GM23338 (cell line): ENCODE measurements at regions not wholly inside any gene's neighbourhood (a gene's known extent, or its start where the extent isn't known, plus 50 kb on each side); places are given as distances from the start of the nearest gene placed in this dataset.
"Not testable (repeated sequence)": the region's sequence is repeated elsewhere in the genome, so short reads cannot be mapped to it uniquely, and the experiment has no call there.

Experiments
- ATAC-seq: fragments of 200-7000 bp; cut with Tn5 transposase; 3 replicates; pipeline ENCODE4 v1.9.1; 2020
- DNase-seq: peaks from one replicate; pipeline ENCODE4 v3.0.0-alpha.2; 2015; ENCODE audit warnings: low spot score
- H2AFZ ChIP-seq: fragments of 200-600 bp; sonication (generic); 2 replicates; pipeline ENCODE4 v1.8.0; 2016; ENCODE audit warnings: antibody characterized with exemption, mild to moderate bottlenecking, moderate library complexity
- H3F3A ChIP-seq: fragments of 200-600 bp; sonication (generic); replicated peaks from 2 replicates; pipeline ENCODE4 v1.8.0; 2017; ENCODE audit warnings: antibody characterized with exemption, mixed run types, low read depth
- H3K27ac ChIP-seq: fragments of 200-600 bp; sonication (generic); 2 replicates; pipeline ENCODE4 v1.6.1; 2016; ENCODE audit warnings: low read depth
- H3K27me3 ChIP-seq: fragments of 200-600 bp; sonication (generic); 2 replicates; pipeline ENCODE4 v1.8.0; 2016; ENCODE audit warnings: mild to moderate bottlenecking, mixed run types, moderate library complexity; ENCODE audit not compliant: insufficient read depth
- H3K36me3 ChIP-seq: fragments of 200-600 bp; sonication (generic); 2 replicates; pipeline ENCODE4 v1.8.0; 2016; ENCODE audit warnings: mild to moderate bottlenecking; ENCODE audit not compliant: insufficient read depth
- H3K4me1 ChIP-seq: fragments of 200-600 bp; sonication (generic); 2 replicates; pipeline ENCODE4 v1.8.0; 2016; ENCODE audit warnings: mild to moderate bottlenecking, moderate library complexity; ENCODE audit not compliant: insufficient read depth
- H3K4me2 ChIP-seq: fragments of 200-600 bp; sonication (generic); 2 replicates; pipeline ENCODE4 v1.7.1; 2017; ENCODE audit warnings: mixed run types
- H3K4me3 ChIP-seq: fragments of 200-600 bp; sonication (generic); 2 replicates; pipeline ENCODE4 v1.6.1; 2016; ENCODE audit warnings: mixed run types
- H3K79me2 ChIP-seq: fragments of 200-600 bp; sonication (generic); replicated peaks from 2 replicates; pipeline ENCODE4 v1.8.0; 2017; ENCODE audit warnings: mild to moderate bottlenecking; ENCODE audit not compliant: insufficient read depth
- H3K9me2 ChIP-seq: fragments of 200-600 bp; sonication (generic); 2 replicates; pipeline ENCODE4 v1.8.0; 2017; ENCODE audit not compliant: insufficient read depth
- H4K20me1 ChIP-seq: fragments of 200-600 bp; sonication (generic); replicated peaks from 2 replicates; pipeline ENCODE4 v1.8.0; 2017; ENCODE audit warnings: mild to moderate bottlenecking; ENCODE audit not compliant: insufficient read depth
- H3K27ac Mint-ChIP-seq: 2 replicates; pipeline ENCODE4 v1.8.0; 2020; ENCODE audit warnings: inconsistent platforms, mild to moderate bottlenecking, moderate library complexity, mixed read lengths
- H3K27me3 Mint-ChIP-seq: 3 replicates; pipeline ENCODE4 v1.8.0; 2022; ENCODE audit warnings: low read depth, mild to moderate bottlenecking, moderate library complexity, mixed read lengths, inconsistent platforms; ENCODE audit not compliant: insufficient read depth, poor library complexity
- H3K36me3 Mint-ChIP-seq: 3 replicates; pipeline ENCODE4 v1.8.0; 2021; ENCODE audit warnings: low read depth, mild to moderate bottlenecking, inconsistent platforms, moderate library complexity, mixed read lengths
- H3K4me1 Mint-ChIP-seq: 3 replicates; pipeline ENCODE4 v1.8.0; 2020; ENCODE audit warnings: mild to moderate bottlenecking, inconsistent platforms, mixed read lengths
- H3K4me3 Mint-ChIP-seq: 3 replicates; pipeline ENCODE4 v1.8.0; 2021; ENCODE audit warnings: moderate library complexity, mild to moderate bottlenecking, inconsistent platforms, mixed read lengths
- H3K9me3 Mint-ChIP-seq: 3 replicates; pipeline ENCODE4 v1.8.0; 2020; ENCODE audit warnings: moderate library complexity, mild to moderate bottlenecking, inconsistent platforms, mixed read lengths
- CREB1 ChIP-seq: fragments of 250-450 bp; sonication (Bioruptor Pico); IDR thresholded peaks from 2 replicates; pipeline ENCODE4 v1.5.0; 2020; ENCODE audit warnings: low read depth, mild to moderate bottlenecking, moderate library complexity
- EZH2 ChIP-seq: fragments of 200-600 bp; sonication (generic); IDR thresholded peaks from one replicate; pipeline ENCODE4 v1.8.0; 2017; ENCODE audit warnings: antibody characterized with exemption, mild to moderate bottlenecking, low read depth; ENCODE audit not compliant: unreplicated experiment
- EZH2phosphoT487 ChIP-seq: fragments of 200-600 bp; sonication (generic); IDR thresholded peaks from one replicate; pipeline ENCODE4 v1.8.1; 2018; ENCODE audit warnings: antibody characterized with exemption; ENCODE audit not compliant: unreplicated experiment
- JUNB ChIP-seq: IDR thresholded peaks from one replicate; pipeline ENCODE4 v1.6.1; 2016; ENCODE audit warnings: antibody characterized with exemption; ENCODE audit not compliant: unreplicated experiment
- NANOG ChIP-seq: IDR thresholded peaks from 2 replicates; pipeline ENCODE4 v1.6.1; 2016; ENCODE audit warnings: antibody characterized with exemption, borderline replicate concordance
- STAT1 ChIP-seq: IDR thresholded peaks from one replicate; pipeline ENCODE4 v1.6.1; 2016; ENCODE audit warnings: antibody characterized with exemption; ENCODE audit not compliant: unreplicated experiment
- ZNF114 ChIP-seq: fragments of 250-450 bp; sonication (Bioruptor Pico); IDR thresholded peaks from 2 replicates; pipeline ENCODE4 v1.5.0; 2020; ENCODE audit warnings: mild to moderate bottlenecking, moderate library complexity
- ZNF331 ChIP-seq: fragments of 250-450 bp; sonication (Bioruptor Pico); IDR thresholded peaks from 2 replicates; pipeline ENCODE4 v1.5.0; 2020; ENCODE audit warnings: low read depth, mild to moderate bottlenecking, moderate library complexity
- TF ChIP-seq, protein P1 (sequence below): IDR thresholded peaks from 2 replicates; pipeline ENCODE4 v1.6.1; 2016; ENCODE audit warnings: antibody characterized with exemption
- TF ChIP-seq, protein P2 (sequence below): fragments of 250-450 bp; sonication (Bioruptor Pico); IDR thresholded peaks from 2 replicates; pipeline ENCODE4 v1.5.0; 2020; ENCODE audit warnings: mild to moderate bottlenecking, moderate library complexity
- TF ChIP-seq, protein P3 (sequence below), 2 experiments: fragments of 200-600 bp in 1 of 2; sonication (generic) in 1 of 2; conservative IDR thresholded peaks; 2 replicates each; pipeline versions ENCODE4 v1.5.1 to v1.6.1; 2016 to 2017; ENCODE audit warnings: antibody characterized with exemption in 2 of 2, low read depth in 2 of 2, mild to moderate bottlenecking in 2 of 2, moderate library complexity in 1 of 2

DNA sequence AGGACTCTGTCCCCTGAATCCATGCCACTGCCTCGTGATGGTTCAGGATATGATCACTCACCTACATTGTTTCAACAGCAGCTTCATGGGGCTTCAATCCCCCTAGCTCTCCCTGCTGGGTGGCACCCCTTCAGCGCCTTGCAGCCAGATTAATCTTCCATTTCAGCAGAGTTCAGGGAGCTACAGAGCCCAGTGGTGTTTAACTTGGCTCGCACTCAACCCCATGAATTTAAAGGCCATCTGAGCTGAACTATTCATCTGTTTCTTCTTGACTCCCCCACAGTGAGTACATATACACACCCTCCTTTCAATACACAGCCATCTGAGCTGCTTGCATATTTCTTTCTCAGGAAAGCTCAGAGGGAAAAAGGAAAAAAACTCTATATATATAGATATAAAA lies 202.8 kb upstream of the C16orf82 start:
- Histone ChIP-seq H3K4me1 (no peaks in the 10 kb centered on the region), H3K36me3 (no peaks in the 10 kb centered on the region), H3K9me2 (no peaks in the 10 kb centered on the region), H4K20me1 (no peaks in the 10 kb centered on the region), H3K27ac (no peak overlapping the region), H2AFZ (no peak overlapping the region), H3K27me3 (no peaks in the 10 kb centered on the region), H3F3A (no peaks in the 10 kb centered on the region), H3K79me2 (no peaks in the 10 kb centered on the region), H3K4me2 (no peak overlapping the region), H3K4me3 (no peak overlapping the region)
- Mint-ChIP-seq H3K9me3 (peaks cover 97% of the 10 kb centered on the region), H3K27me3 (peaks cover 5% of the 10 kb centered on the region), H3K4me1 (no peaks in the 10 kb centered on the region; the same call in 2 of the 3 replicates), H3K36me3 (peaks cover 36% of the 10 kb centered on the region), H3K27ac (no peak overlapping the region), H3K4me3 (no peak overlapping the region)
- TF ChIP-seq EZH2phosphoT487 (no peak), EZH2 (no peak), CREB1 (no peak), JUNB (no peak), NANOG (no peak), ZNF114 (CRISPR knock-in tag) (no peak), ZNF331 (no peak), STAT1 (no peak)
- TF ChIP-seq, protein P1, sequence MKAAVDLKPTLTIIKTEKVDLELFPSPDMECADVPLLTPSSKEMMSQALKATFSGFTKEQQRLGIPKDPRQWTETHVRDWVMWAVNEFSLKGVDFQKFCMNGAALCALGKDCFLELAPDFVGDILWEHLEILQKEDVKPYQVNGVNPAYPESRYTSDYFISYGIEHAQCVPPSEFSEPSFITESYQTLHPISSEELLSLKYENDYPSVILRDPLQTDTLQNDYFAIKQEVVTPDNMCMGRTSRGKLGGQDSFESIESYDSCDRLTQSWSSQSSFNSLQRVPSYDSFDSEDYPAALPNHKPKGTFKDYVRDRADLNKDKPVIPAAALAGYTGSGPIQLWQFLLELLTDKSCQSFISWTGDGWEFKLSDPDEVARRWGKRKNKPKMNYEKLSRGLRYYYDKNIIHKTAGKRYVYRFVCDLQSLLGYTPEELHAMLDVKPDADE: no peak
- TF ChIP-seq, protein P2, sequence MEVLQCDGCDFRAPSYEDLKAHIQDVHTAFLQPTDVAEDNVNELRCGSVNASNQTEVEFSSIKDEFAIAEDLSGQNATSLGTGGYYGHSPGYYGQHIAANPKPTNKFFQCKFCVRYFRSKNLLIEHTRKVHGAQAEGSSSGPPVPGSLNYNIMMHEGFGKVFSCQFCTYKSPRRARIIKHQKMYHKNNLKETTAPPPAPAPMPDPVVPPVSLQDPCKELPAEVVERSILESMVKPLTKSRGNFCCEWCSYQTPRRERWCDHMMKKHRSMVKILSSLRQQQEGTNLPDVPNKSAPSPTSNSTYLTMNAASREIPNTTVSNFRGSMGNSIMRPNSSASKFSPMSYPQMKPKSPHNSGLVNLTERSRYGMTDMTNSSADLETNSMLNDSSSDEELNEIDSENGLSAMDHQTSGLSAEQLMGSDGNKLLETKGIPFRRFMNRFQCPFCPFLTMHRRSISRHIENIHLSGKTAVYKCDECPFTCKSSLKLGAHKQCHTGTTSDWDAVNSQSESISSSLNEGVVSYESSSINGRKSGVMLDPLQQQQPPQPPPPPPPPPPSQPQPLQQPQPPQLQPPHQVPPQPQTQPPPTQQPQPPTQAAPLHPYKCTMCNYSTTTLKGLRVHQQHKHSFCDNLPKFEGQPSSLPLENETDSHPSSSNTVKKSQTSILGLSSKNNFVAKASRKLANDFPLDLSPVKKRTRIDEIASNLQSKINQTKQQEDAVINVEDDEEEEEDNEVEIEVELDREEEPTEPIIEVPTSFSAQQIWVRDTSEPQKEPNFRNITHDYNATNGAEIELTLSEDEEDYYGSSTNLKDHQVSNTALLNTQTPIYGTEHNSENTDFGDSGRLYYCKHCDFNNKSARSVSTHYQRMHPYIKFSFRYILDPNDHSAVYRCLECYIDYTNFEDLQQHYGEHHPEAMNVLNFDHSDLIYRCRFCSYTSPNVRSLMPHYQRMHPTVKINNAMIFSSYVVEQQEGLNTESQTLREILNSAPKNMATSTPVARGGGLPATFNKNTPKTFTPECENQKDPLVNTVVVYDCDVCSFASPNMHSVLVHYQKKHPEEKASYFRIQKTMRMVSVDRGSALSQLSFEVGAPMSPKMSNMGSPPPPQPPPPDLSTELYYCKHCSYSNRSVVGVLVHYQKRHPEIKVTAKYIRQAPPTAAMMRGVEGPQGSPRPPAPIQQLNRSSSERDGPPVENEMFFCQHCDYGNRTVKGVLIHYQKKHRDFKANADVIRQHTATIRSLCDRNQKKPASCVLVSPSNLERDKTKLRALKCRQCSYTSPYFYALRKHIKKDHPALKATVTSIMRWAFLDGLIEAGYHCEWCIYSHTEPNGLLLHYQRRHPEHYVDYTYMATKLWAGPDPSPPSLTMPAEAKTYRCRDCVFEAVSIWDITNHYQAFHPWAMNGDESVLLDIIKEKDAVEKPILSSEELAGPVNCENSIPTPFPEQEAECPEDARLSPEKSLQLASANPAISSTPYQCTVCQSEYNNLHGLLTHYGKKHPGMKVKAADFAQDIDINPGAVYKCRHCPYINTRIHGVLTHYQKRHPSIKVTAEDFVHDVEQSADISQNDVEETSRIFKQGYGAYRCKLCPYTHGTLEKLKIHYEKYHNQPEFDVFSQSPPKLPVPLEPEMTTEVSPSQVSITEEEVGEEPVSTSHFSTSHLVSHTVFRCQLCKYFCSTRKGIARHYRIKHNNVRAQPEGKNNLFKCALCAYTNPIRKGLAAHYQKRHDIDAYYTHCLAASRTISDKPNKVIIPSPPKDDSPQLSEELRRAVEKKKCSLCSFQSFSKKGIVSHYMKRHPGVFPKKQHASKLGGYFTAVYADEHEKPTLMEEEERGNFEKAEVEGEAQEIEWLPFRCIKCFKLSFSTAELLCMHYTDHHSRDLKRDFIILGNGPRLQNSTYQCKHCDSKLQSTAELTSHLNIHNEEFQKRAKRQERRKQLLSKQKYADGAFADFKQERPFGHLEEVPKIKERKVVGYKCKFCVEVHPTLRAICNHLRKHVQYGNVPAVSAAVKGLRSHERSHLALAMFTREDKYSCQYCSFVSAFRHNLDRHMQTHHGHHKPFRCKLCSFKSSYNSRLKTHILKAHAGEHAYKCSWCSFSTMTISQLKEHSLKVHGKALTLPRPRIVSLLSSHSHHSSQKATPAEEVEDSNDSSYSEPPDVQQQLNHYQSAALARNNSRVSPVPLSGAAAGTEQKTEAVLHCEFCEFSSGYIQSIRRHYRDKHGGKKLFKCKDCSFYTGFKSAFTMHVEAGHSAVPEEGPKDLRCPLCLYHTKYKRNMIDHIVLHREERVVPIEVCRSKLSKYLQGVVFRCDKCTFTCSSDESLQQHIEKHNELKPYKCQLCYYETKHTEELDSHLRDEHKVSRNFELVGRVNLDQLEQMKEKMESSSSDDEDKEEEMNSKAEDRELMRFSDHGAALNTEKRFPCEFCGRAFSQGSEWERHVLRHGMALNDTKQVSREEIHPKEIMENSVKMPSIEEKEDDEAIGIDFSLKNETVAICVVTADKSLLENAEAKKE: no peak
- TF ChIP-seq, protein P3, sequence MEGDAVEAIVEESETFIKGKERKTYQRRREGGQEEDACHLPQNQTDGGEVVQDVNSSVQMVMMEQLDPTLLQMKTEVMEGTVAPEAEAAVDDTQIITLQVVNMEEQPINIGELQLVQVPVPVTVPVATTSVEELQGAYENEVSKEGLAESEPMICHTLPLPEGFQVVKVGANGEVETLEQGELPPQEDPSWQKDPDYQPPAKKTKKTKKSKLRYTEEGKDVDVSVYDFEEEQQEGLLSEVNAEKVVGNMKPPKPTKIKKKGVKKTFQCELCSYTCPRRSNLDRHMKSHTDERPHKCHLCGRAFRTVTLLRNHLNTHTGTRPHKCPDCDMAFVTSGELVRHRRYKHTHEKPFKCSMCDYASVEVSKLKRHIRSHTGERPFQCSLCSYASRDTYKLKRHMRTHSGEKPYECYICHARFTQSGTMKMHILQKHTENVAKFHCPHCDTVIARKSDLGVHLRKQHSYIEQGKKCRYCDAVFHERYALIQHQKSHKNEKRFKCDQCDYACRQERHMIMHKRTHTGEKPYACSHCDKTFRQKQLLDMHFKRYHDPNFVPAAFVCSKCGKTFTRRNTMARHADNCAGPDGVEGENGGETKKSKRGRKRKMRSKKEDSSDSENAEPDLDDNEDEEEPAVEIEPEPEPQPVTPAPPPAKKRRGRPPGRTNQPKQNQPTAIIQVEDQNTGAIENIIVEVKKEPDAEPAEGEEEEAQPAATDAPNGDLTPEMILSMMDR (conservative IDR thresholded peaks at IDR 0.05; ENCODE audit: low read depth in 2 of 2): no peak
- ATAC-seq (no peak), DNase-seq (no peak)

DNA sequence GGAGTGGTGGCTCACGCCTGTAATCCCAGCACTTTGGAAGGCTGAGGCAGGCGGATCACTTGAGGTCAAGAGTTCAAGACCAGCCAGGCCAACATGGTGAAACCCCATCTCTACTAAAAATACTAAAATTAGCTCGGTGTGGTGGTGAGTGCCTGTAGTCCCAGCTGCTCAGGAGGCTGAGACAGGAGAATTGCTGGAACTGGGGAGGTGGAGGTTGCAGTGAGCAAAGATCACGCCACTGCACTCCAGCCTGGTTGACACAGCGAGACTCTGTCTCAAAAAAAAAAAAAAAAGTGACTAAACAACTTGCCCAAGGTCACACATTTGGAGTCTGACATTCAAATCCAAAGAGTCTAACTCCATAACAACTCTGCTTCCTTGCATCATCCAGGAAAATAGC lies 192.4 kb upstream of the C16orf82 start:
- H3K4me2 ChIP-seq: not testable (repeated sequence)

More for the DNA sequence above, 192.4 kb upstream of the C16orf82 start:
- ATAC-seq, H3K4me1 Mint-ChIP-seq, H4K20me1 ChIP-seq, DNase-seq, H3K27ac ChIP-seq, H3K36me3 ChIP-seq, H3K27me3 ChIP-seq, H3K27me3 Mint-ChIP-seq, H3K79me2 ChIP-seq, H3K27ac Mint-ChIP-seq, H3K4me3 ChIP-seq, H3K4me3 Mint-ChIP-seq, H3F3A ChIP-seq, H3K9me2 ChIP-seq, H2AFZ ChIP-seq, H3K4me1 ChIP-seq: not testable (repeated sequence)
- Mint-ChIP-seq H3K36me3 (peaks cover 13% of the 10 kb centered on the region), H3K9me3 (peaks cover 83% of the 10 kb centered on the region)
